Stimulated activated CD8-positive, alpha-beta memory T cell treated with anti-CD3 and anti-CD28 coated beads, Interleukin-15, amount 100 ng/mL, for 4 hours (primary cell): ENCODE measurements at regions not wholly inside any gene's neighbourhood (a gene's known extent, or its start where the extent isn't known, plus 50 kb on each side); places are given as distances from the start of the nearest gene placed in this dataset.
"Not testable (repeated sequence)": the region's sequence is repeated elsewhere in the genome, so short reads cannot be mapped to it uniquely, and the experiment has no call there.

Source experiments
- DNase-seq, 2 donors: peaks; one replicate each; pipeline ENCODE4 v3.0.0-alpha.2; 2020; ENCODE audit warnings: low read depth in 2 of 2

DNA sequence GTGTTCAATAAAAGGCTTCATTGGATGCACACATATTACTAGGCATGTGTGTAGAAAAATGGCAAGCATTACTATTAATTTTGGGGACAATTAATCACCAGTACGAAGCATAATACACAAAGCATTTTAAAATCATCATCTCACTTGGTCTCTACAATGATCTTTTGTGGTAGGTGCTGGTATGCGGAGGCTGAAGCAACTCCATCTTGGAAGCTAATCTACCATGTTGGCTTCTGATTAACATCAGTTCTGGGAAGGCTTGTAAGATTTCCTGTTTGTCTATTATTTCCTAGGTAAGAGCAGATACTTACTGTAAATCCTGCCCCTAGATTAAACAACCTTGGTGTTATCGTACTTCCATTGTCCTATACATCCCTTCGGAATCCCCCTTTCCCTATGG, 121.7 kb upstream of the RUNX1 start:
- no peak for DNase-seq

DNA sequence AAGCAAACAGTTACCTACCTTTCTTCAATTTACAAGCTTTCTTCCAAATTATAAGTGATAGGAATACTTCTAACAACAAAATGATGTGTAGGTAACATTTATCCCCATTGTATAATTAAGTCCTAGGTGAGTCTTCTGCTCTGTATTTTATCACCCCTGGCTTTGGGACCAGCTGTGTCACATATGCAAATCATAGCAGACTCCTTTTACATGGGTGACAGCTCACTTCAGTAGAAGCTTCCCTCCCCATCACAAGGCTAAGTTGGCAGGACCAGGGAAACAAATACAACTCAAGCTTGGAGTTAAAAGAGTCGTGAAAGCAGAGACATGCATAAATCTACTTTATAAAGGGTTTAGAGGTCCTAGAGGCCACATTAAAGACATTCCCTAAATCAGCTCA, 121.1 kb upstream of the RUNX1 start:
- DNase-seq: no peak

DNA sequence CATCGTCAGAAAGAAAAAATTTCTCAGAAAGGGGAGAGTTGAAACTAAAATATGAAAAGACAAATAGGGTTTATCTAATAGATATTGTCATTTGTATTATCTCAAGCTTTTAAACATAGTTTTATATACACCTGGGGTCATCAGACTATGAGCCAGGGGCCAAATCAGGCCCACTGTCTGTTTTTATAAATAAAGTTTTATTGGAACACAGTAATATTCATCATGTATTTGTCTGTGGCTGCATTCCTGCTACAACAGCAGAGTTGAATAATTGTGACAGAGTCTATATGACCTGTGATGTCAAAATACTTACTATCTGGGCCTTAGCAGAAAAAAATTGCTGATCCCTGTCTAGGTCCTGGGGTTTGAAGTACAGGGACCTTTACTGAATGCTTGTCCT, 120.5 kb upstream of the RUNX1 start:
- no peak for DNase-seq

DNA sequence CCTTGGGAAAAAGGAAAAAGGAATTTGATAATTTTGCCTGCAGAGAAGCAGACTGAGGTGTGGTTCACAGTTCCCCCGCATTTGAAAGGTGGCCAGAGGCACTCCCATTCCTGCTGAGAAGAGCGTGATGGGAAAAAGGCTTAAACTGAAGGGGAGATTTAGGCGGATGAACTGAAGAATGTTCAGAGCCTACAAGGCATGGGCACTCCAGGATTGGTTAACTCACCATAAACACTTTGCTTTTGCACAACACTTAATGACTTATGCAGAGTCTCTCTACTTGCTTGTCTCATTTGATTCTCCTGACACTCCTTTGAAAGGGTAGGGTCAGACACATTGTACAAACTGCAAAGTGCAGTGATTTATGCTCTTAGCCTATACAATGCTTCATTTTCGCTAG, 119.6 kb upstream of the RUNX1 start:
- DNase-seq: no peak

DNA sequence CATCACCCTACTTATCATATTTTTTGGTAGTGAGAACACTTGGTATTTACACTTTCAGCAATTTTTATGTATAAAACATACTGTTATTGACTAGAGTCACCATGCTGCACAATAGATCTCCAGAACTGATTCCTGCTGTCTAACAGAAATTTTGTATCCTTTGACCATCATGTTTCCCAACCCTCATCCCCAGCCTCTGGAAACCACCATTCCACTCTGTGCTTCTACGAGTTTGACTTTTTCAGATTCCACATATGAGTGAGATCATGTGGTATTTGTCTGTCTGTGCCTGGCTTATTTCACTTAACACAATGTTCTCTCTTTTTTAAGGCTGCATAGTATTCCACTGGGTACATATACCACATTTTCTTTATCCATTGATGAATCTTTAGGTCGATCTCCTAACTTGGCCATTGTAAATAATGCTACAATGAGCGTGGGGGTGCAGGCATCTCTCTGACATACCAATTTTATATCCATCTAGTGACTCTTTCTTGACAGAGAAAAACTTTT, 115.9 kb upstream of the RUNX1 start:
- DNase-seq: no peak

DNA sequence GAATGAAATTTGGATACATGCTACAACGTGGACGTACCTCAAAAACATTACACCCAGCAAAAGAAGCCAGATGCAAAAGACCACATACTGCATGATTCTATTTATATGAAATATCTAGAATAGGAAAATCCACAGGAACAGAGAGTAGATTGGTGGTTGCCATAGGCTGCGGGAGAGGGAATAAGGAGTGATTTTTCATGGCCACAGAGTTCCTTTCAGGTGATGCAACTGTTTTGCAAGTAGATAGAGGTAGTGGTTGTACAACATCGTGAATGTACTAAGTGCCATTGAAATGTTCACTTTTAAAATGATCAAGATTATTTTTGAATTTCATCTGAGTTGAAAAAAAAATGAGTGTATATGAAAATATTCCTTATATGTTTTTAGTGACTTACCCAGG, 115.3 kb upstream of the RUNX1 start:
- DNase-seq: no peak

DNA sequence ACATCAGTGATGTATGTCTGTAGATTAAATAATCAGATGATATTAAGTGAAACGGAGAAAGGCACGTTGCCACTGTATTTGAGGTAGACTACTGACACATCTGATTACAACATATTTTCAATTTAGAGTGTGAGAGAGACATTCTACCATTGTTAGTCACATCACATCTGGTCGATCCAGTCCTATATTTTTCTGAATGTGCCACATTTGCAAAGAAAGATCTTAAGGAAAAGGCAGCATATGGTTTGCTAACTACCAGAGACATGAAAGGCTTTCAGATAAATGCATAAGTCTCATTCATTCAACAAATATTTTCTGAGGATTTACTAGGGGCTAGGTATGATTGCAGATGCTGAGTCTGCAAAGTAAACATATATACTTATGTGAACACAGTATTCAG, 114.3 kb upstream of the RUNX1 start:
- DNase-seq: no peak

- no peak for DNase-seq
These were observed 113.7 kb upstream of the RUNX1 start for GRCh38 chr21:35162831-35163230.

DNA sequence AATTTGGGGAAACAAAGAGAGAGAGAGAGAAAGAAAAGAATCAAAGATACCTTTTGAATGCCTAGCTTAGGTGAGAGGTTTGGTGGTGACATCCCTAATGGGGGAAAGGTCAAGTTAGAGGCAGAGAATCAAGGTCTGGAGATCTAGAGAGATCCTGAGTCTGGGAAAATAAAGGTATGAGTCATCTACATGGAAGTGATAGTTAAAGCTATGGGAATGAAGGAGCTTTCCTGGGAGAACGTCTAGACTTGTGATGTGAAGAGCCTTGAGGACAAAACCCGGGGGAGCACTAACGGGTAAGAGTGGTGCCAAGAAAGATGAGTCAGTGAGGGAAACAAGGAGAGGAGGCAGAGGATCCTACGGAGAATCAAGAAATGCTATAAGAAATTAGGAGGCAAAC, 110.8 kb upstream of the RUNX1 start:
- DNase-seq: no peak

GRCh38 chr21:35157374-35157773, 108.3 kb upstream of the RUNX1 start:
- not testable (repeated sequence) for DNase-seq

DNA sequence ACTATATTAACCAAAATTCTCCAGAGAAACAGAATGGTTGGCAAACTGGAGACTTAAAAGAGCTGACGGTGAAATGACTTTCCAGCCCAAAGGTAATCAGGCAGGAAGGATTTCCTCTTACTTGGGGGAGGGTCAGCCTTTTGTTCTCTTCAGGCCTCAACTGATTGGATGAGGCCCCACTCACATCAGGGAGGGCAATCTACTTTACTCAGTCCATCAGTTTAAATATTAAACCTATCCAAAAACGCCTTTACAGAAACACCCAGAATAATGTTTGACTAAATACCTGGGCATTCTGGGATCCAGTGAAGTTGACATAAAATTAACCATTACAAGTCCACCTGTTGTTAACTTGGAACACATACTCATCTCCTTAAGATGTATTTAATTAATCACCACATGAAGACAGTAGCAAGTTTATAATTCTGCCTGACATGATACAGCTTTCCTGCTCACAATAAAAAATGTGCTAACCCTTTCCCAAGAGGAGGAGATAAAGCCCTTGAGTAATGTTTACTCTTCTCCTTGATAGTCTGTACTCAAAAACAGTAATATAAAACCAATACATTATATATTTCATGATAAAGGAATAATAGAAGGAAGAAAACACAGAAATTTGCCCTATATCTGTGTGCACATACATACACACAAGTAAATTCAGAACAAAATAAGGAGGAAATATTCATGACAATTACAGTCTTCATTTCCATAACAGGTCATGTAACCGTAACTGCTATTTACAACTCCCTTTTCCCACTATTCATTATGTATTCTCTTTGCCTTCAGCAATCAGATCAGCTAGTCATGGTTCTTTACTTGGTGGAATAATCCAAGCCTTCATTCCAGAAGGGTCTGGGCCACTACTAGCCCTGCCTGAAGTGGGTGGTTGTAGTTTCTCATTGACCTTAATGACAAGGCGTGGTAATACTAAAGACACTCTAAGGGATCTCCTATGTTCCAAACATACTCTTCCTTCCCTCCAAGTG, 107.5 kb upstream of the RUNX1 start:
- DNase-seq: no peak

DNA sequence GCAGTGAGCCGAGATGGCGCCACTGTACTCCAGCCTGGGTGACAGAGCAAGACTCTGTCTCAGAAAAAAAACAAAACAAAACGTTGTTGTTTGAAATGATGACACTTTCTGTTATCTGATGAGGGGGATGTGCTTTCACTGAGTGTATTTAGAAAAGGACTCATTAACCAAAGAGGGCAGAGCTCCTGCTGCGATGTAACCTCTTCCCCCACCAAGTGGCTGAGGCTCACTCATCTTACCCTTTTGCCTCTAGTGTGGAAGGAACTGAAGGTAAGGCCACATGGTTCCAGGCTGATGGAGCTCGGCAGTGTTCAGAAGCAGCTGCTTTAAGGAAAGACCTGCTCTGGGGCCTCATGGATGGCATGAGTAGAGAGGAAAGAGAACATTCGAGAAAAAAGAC, 105.7 kb upstream of the RUNX1 start:
- DNase-seq: no peak

- DNase-seq: no peak
These were observed 104.6 kb upstream of the RUNX1 start for GRCh38 chr21:35153671-35154070.

GRCh38 chr21:35150562-35151226, 101.6 kb upstream of the RUNX1 start:
- no peak for DNase-seq

- DNase-seq: no peak
These were observed 100.6 kb upstream of the RUNX1 start for GRCh38 chr21:35149698-35150097.

DNA sequence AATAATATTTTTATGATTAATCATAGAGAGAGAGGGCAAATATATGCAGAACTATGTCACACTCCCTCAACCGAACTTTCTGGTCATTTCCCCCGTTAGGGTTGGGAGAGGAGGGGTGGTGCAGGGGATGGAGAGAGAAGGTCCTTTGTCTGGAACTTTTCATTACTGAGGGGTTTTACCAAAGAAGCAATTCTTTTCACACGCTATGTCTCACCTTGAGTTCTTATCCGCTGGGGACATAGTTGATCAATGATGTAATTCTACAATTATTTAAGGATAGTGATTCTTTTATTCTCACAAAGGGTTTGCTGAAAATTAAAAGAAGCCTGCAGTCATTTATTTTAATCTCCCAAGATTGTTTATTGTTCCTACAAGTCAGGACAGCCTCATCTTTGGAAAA, 98.3 kb upstream of the RUNX1 start:
- no peak for DNase-seq

DNA sequence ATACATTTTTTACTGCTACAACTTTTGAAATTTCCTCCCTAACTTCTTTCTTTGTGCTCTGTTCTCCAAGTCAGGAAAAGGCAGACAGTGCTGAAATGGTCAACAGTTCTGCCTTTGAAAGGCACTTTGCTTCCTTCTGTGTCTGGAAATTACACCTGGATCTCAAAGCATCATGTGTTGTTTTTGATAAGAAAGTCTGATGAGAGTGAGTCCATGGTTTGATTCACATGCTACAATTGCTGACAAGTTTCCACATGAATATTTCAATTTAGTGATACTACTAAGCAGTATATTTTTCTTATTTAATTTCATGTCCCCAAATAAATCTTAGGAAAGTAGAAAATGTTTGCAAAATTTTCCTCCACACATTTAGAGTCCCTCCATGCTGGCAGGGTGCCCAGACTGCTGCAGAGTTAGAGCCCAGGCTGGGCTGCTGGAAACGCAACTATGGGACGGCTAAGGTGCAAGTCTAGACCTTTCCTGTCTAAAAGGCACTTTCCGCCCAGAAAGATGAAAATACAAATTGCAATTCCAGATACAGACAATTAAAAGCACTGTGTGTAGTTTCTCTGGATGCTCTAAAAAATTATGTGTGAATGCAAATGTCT, 96.6 kb upstream of the RUNX1 start:
- DNase-seq: no peak

GRCh38 chr21:35144978-35145377, 95.9 kb upstream of the RUNX1 start:
- DNase-seq: no peak

- no peak for DNase-seq
These were observed 93.1 kb upstream of the RUNX1 start for GRCh38 chr21:35142036-35142815.

DNA sequence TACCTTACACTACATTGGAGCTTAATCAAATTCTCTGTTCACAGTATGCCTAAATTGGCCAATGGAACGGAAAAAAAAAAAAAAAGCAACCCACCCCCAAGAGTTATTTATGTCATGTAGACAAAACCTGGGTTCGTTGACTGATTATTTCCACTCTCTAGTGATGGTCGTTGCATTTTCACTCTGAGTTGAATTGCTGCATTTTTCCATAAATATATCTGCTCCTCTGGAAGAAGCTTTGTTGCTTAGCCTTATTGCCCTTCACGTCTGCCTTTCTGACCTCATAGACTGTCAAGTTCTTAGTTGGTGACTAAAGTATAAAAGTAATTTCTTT, 90.2 kb upstream of the RUNX1 start:
- DNase-seq: no peak

DNA sequence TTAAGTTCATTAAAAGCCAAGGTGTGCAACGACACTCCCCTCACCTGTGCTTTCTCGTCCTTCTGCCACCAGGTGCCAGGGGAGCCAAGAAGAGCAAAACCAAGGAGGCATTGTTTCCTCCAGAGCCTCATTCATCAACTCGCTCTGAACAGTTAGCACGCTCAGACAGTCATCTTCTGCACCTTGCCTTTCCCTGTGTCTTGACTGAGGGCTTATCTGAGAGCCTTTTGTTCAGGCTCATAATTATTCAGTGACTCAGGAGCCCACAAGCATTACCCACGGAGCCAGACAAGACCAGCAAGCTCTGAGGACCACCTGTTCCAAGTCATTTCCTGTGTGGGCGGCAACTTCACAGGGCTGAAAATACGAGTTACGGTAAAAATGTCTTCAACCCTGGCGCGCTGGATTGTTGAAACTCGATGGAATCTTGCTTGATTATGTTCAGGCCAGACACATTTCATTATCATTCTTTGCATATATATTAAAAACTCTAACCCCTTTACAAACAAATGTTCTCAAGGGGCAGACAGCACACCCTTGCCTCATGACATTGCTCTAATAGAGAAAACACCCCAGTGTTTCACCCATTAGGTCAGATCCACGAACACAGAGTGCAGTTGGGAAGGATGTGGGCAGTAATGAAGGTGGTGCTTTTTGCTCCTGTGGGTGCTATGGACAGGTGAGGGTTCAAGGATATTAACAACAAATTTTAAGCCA, 89.7 kb upstream of the RUNX1 start:
- DNase-seq: peak; percentile 50 to 65
